ENCODE measurements at regions not wholly inside any gene's neighbourhood (a gene's known extent, or its start where the extent isn't known, plus 50 kb on each side); places are given as distances from the start of the nearest gene placed in this dataset.
"Not testable (repeated sequence)": the region's sequence is repeated elsewhere in the genome, so short reads cannot be mapped to it uniquely, and the experiment has no call there.

DNA sequence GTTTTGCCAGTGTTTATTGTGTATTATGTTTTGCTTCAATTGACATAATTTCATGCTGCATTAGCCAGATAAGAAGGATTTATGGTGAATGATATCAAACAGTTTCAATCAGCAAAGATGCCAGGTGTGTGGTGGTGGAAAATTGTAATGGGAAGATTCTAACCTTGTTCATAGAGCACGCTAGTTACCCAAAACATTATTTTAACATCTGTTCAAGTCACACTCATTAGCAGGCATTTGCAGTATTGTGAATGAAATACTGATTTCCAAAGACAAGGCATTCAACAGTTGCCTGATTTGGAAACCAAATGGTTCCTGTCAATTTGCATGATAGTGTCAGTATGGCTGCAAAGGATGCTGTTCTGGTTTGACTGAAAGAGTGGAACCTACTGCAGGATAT lies 129.7 kb downstream of the EPC1 start:
- no peaks in the 10 kb centered on the region for H4K20me1 ChIP-seq (replicated peaks; ENCODE audit: insufficient read depth)
- no peaks in the 10 kb centered on the region for H3K79me2 ChIP-seq (replicated peaks; ENCODE audit: insufficient read depth)
- no peak overlapping the region for H3K27ac ChIP-seq (ENCODE audit: low read depth)
- H3K36me3 ChIP-seq (ENCODE audit: insufficient read depth), result peaks cover 13% of the 10 kb centered on the region
- TF ChIP-seq CREB1 (CRISPR knock-in tag; IDR thresholded peaks at IDR 0.05; ENCODE audit: low read depth), result no peak
- TF ChIP-seq NANOG (IDR thresholded peaks at IDR 0.05; ENCODE audit: borderline replicate concordance), result peak; percentile 58; the same call in 1 of the 2 replicates
- TF ChIP-seq, protein P1, sequence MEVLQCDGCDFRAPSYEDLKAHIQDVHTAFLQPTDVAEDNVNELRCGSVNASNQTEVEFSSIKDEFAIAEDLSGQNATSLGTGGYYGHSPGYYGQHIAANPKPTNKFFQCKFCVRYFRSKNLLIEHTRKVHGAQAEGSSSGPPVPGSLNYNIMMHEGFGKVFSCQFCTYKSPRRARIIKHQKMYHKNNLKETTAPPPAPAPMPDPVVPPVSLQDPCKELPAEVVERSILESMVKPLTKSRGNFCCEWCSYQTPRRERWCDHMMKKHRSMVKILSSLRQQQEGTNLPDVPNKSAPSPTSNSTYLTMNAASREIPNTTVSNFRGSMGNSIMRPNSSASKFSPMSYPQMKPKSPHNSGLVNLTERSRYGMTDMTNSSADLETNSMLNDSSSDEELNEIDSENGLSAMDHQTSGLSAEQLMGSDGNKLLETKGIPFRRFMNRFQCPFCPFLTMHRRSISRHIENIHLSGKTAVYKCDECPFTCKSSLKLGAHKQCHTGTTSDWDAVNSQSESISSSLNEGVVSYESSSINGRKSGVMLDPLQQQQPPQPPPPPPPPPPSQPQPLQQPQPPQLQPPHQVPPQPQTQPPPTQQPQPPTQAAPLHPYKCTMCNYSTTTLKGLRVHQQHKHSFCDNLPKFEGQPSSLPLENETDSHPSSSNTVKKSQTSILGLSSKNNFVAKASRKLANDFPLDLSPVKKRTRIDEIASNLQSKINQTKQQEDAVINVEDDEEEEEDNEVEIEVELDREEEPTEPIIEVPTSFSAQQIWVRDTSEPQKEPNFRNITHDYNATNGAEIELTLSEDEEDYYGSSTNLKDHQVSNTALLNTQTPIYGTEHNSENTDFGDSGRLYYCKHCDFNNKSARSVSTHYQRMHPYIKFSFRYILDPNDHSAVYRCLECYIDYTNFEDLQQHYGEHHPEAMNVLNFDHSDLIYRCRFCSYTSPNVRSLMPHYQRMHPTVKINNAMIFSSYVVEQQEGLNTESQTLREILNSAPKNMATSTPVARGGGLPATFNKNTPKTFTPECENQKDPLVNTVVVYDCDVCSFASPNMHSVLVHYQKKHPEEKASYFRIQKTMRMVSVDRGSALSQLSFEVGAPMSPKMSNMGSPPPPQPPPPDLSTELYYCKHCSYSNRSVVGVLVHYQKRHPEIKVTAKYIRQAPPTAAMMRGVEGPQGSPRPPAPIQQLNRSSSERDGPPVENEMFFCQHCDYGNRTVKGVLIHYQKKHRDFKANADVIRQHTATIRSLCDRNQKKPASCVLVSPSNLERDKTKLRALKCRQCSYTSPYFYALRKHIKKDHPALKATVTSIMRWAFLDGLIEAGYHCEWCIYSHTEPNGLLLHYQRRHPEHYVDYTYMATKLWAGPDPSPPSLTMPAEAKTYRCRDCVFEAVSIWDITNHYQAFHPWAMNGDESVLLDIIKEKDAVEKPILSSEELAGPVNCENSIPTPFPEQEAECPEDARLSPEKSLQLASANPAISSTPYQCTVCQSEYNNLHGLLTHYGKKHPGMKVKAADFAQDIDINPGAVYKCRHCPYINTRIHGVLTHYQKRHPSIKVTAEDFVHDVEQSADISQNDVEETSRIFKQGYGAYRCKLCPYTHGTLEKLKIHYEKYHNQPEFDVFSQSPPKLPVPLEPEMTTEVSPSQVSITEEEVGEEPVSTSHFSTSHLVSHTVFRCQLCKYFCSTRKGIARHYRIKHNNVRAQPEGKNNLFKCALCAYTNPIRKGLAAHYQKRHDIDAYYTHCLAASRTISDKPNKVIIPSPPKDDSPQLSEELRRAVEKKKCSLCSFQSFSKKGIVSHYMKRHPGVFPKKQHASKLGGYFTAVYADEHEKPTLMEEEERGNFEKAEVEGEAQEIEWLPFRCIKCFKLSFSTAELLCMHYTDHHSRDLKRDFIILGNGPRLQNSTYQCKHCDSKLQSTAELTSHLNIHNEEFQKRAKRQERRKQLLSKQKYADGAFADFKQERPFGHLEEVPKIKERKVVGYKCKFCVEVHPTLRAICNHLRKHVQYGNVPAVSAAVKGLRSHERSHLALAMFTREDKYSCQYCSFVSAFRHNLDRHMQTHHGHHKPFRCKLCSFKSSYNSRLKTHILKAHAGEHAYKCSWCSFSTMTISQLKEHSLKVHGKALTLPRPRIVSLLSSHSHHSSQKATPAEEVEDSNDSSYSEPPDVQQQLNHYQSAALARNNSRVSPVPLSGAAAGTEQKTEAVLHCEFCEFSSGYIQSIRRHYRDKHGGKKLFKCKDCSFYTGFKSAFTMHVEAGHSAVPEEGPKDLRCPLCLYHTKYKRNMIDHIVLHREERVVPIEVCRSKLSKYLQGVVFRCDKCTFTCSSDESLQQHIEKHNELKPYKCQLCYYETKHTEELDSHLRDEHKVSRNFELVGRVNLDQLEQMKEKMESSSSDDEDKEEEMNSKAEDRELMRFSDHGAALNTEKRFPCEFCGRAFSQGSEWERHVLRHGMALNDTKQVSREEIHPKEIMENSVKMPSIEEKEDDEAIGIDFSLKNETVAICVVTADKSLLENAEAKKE (CRISPR knock-in tag; IDR thresholded peaks at IDR 0.05), result no peak
- H3K36me3 Mint-ChIP-seq (ENCODE audit: low read depth), result peaks cover 22% of the 10 kb centered on the region
- peaks cover 14% of the 10 kb centered on the region for H3K4me1 Mint-ChIP-seq
- H3K9me2 ChIP-seq (ENCODE audit: insufficient read depth), result no peaks in the 10 kb centered on the region; the same call in 1 of the 2 replicates
- H3K4me3 Mint-ChIP-seq, result no peak overlapping the region
- H3K27ac Mint-ChIP-seq, result no peak overlapping the region
- H3K27me3 Mint-ChIP-seq (ENCODE audit: insufficient read depth, low read depth, poor library complexity), result peaks cover 5% of the 10 kb centered on the region
- no peak for ATAC-seq
- H3K4me3 ChIP-seq, result no peak overlapping the region
- H3K4me2 ChIP-seq, result peak overlapping the region; percentile 44; the same call in 1 of the 2 replicates
- H2AFZ ChIP-seq, result 0 out of 2 replicates have a peak overlapping the region, but pooled peaks have one; percentile 2
- H3K9me3 Mint-ChIP-seq, result peaks cover 29% of the 10 kb centered on the region
- H3K27me3 ChIP-seq (ENCODE audit: insufficient read depth), result no peaks in the 10 kb centered on the region
- no peaks in the 10 kb centered on the region for H3F3A ChIP-seq (replicated peaks; ENCODE audit: low read depth)
- DNase-seq (ENCODE audit: low spot score), result no peak
- peaks cover 8% of the 10 kb centered on the region; the same call in 1 of the 2 replicates for H3K4me1 ChIP-seq (ENCODE audit: insufficient read depth)

- H3K9me2 ChIP-seq (ENCODE audit: insufficient read depth); H3K27me3 ChIP-seq (ENCODE audit: insufficient read depth); H3K79me2 ChIP-seq (replicated peaks; ENCODE audit: insufficient read depth); H3K27ac Mint-ChIP-seq; H3K4me3 ChIP-seq; H3K27me3 Mint-ChIP-seq (ENCODE audit: insufficient read depth, low read depth, poor library complexity); H3F3A ChIP-seq (replicated peaks; ENCODE audit: low read depth); H3K4me3 Mint-ChIP-seq; H4K20me1 ChIP-seq (replicated peaks; ENCODE audit: insufficient read depth); H3K27ac ChIP-seq (ENCODE audit: low read depth); ATAC-seq; DNase-seq (ENCODE audit: low spot score); H3K36me3 ChIP-seq (ENCODE audit: insufficient read depth); H3K4me2 ChIP-seq; H3K36me3 Mint-ChIP-seq (ENCODE audit: low read depth); H3K4me1 ChIP-seq (ENCODE audit: insufficient read depth): not testable (repeated sequence)
- peaks cover 14% of the 10 kb centered on the region for H3K4me1 Mint-ChIP-seq
- peak overlapping the region; percentile 79; the same call in 1 of the 2 replicates for H2AFZ ChIP-seq
- H3K9me3 Mint-ChIP-seq, result peaks cover 12% of the 10 kb centered on the region
Measured at GRCh38 chr10:32213838-32214237, 133.1 kb downstream of the EPC1 start.
